PC-9 (cell line): ENCODE measurements at regions not wholly inside any gene's neighbourhood (a gene's known extent, or its start where the extent isn't known, plus 50 kb on each side); places are given as distances from the start of the nearest gene placed in this dataset.

ENCODE experiments used
- EZH2 ChIP-seq: fragments of 200-600 bp; sonication (generic); IDR thresholded peaks from 2 replicates; pipeline ENCODE4 v1.8.0; 2017; ENCODE audit warnings: antibody characterized with exemption, low read depth
- TF ChIP-seq, protein P1 (sequence below): fragments of 200-600 bp; sonication (generic); conservative IDR thresholded peaks from 2 replicates; pipeline ENCODE4 v1.6.1; 2017; ENCODE audit warnings: mixed run types, antibody characterized with exemption, mild to moderate bottlenecking, moderate library complexity

DNA sequence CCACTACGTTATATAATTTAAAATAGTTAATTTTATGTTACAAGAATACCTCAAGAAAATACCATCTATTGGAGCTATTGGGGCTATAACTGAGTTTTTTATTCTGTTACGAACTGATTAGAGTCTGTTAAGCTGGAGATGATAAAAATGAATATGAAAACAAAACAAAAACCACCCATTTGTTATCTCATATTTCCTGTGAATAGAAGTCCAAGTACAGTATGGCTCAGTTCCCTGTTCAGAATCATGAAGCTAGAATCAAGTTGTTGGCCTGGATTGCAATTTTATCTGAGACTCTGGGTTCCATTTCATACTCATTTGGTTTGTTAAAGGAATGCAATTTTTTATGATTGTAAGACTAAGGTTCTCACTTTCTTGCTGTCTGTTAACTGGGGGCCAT, 319.1 kb upstream of the PCDH18 start:
- TF ChIP-seq, protein P1, sequence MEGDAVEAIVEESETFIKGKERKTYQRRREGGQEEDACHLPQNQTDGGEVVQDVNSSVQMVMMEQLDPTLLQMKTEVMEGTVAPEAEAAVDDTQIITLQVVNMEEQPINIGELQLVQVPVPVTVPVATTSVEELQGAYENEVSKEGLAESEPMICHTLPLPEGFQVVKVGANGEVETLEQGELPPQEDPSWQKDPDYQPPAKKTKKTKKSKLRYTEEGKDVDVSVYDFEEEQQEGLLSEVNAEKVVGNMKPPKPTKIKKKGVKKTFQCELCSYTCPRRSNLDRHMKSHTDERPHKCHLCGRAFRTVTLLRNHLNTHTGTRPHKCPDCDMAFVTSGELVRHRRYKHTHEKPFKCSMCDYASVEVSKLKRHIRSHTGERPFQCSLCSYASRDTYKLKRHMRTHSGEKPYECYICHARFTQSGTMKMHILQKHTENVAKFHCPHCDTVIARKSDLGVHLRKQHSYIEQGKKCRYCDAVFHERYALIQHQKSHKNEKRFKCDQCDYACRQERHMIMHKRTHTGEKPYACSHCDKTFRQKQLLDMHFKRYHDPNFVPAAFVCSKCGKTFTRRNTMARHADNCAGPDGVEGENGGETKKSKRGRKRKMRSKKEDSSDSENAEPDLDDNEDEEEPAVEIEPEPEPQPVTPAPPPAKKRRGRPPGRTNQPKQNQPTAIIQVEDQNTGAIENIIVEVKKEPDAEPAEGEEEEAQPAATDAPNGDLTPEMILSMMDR = no peak
- no peak for TF ChIP-seq EZH2
